Activated CD8-positive, alpha-beta T cell treated with anti-CD3 and anti-CD28 coated beads, Interleukin-2, amount 10 ng/mL, durations not matched to agents 7 days and 5 days (primary cell): ENCODE measurements at regions not wholly inside any gene's neighbourhood (a gene's known extent, or its start where the extent isn't known, plus 50 kb on each side); places are given as distances from the start of the nearest gene placed in this dataset.
"Not testable (repeated sequence)": the region's sequence is repeated elsewhere in the genome, so short reads cannot be mapped to it uniquely, and the experiment has no call there.

Experiments
- ATAC-seq: fragments of 150-1000 bp; cut with Tn5 transposase; one replicate; pipeline ENCODE4 v1.10.0; 2021; ENCODE audit warnings: moderate library complexity
- CTCF ChIA-PET: fragments of 350-600 bp; sonication (Branson Sonifier 250); formaldehyde crosslinking; loops from one replicate; lab custom pipeline; 2021; ENCODE audit warnings: antibody characterized with exemption; lab: Charles Lee
- POLR2A ChIA-PET: fragments of 350-600 bp; sonication (Branson Sonifier 250); formaldehyde crosslinking; loops from one replicate; lab custom pipeline; 2021; ENCODE audit warnings: antibody characterized with exemption; lab: Charles Lee
- DNase-seq: peaks from one replicate; pipeline ENCODE4 v3.0.0-alpha.2; 2020
- H3K27ac Mint-ChIP-seq: one replicate; pipeline ENCODE4 v1.8.0; 2021; ENCODE audit warnings: mild to moderate bottlenecking, mixed read lengths
- H3K27me3 Mint-ChIP-seq: one replicate; pipeline ENCODE4 v1.8.0; 2021; ENCODE audit warnings: low read depth, mixed read lengths
- H3K36me3 Mint-ChIP-seq: one replicate; pipeline ENCODE4 v1.8.0; 2021; ENCODE audit warnings: low read depth, mixed read lengths
- H3K4me1 Mint-ChIP-seq: one replicate; pipeline ENCODE4 v1.8.0; 2021; ENCODE audit warnings: low read depth, mixed read lengths
- H3K4me3 Mint-ChIP-seq: one replicate; pipeline ENCODE4 v1.8.0; 2021; ENCODE audit warnings: mild to moderate bottlenecking, mixed read lengths
- H3K9me3 Mint-ChIP-seq: one replicate; pipeline ENCODE4 v1.8.0; 2022; ENCODE audit warnings: mixed read lengths; ENCODE audit not compliant: insufficient read depth

- POLR2A ChIA-PET: no interaction called here
- Mint-ChIP-seq H3K9me3 (no peaks in the 10 kb centered on the region), H3K27me3 (no peaks in the 10 kb centered on the region), H3K27ac (no peak overlapping the region), H3K4me3 (no peak overlapping the region), H3K4me1 (no peaks in the 10 kb centered on the region), H3K36me3 (no peaks in the 10 kb centered on the region)
- DNase-seq (no peak), ATAC-seq (no peak)
- CTCF ChIA-PET: no interaction called here
Observed at GRCh38 chr2:125979886-125980285, 676.1 kb upstream of the GYPC start.

DNA sequence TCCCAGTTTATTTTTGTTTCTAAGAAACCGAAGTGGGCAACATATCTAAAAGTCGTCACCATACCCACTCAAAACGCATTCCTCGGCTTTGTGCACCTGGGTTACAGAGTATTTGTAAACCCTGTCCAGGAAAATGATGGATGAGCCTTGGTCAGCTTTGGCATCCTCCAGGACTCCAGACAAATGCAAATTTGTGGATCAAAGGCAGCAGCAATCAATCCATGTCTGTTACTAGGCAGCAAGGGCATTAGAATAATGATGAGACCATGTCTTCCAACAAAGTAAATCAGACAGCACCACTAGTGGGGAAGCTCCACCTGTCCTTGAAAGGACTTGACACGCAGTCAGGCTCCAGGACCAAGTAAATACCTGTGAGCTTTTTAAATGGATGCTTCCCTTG is 672.6 kb upstream of the GYPC start:
- CTCF ChIA-PET: no interaction called here
- POLR2A ChIA-PET: no interaction called here
- Mint-ChIP-seq H3K36me3 (no peaks in the 10 kb centered on the region), H3K9me3 (no peaks in the 10 kb centered on the region), H3K27me3 (no peaks in the 10 kb centered on the region), H3K4me1 (no peaks in the 10 kb centered on the region), H3K27ac (no peak overlapping the region), H3K4me3 (no peak overlapping the region)
- ATAC-seq (no peak), DNase-seq (no peak)

DNA sequence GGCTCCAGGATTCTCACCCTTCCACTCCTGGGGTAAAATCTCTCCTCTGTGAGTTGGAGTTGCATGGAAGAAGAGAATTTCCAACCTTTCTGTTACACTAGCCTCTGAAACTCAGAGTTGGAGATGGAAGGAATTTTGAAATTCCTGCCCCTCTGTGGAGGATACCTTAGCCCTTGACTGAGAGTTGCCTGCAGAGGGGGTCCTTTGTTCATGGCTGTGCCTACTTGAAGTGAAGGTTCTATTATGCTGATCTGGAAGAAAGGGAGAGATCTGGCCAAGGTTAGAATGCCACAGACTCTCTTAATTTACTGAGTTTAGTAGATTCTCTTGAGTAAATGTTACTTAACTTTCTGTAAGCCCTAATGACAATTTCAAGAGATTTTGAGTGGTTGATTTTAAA is 626.6 kb upstream of the GYPC start:
- ATAC-seq: no peak
- CTCF ChIA-PET: no interaction called here

DNA sequence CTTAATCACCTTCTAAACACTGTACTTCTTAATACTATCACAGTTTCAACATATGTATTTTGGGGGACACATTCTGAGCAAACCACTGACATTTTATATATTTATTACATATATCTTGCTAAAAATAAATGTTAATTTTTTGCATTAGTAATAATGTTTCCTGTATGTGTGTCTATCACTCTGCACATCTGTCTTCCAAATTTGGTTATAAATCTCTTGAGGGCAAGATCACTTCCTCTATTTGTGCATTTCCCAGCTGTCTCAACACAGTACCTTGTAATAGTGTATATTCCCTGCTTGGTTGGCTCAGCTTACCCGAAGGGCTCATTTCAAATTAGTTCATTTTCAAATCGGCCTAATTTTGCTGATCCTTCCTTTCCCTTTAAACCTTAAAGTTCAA is 617.1 kb upstream of the GYPC start:
- DNase-seq (no peak), ATAC-seq (no peak)
- H3K36me3 Mint-ChIP-seq: no peaks in the 10 kb centered on the region
- H3K9me3 Mint-ChIP-seq: no peaks in the 10 kb centered on the region
- H3K4me3 Mint-ChIP-seq: no peak overlapping the region
- H3K4me1 Mint-ChIP-seq: no peaks in the 10 kb centered on the region
- ChIA-PET POLR2A (no interaction called here), CTCF (no interaction called here)
- H3K27ac Mint-ChIP-seq: no peak overlapping the region
- H3K27me3 Mint-ChIP-seq: no peaks in the 10 kb centered on the region

More for the DNA sequence above, 626.6 kb upstream of the GYPC start:
- Mint-ChIP-seq H3K27me3 (no peaks in the 10 kb centered on the region), H3K4me1 (no peaks in the 10 kb centered on the region), H3K9me3 (peaks cover 3% of the 10 kb centered on the region), H3K27ac (no peak overlapping the region), H3K36me3 (no peaks in the 10 kb centered on the region), H3K4me3 (no peak overlapping the region)
- no peak for DNase-seq
- POLR2A ChIA-PET: no interaction called here

DNA sequence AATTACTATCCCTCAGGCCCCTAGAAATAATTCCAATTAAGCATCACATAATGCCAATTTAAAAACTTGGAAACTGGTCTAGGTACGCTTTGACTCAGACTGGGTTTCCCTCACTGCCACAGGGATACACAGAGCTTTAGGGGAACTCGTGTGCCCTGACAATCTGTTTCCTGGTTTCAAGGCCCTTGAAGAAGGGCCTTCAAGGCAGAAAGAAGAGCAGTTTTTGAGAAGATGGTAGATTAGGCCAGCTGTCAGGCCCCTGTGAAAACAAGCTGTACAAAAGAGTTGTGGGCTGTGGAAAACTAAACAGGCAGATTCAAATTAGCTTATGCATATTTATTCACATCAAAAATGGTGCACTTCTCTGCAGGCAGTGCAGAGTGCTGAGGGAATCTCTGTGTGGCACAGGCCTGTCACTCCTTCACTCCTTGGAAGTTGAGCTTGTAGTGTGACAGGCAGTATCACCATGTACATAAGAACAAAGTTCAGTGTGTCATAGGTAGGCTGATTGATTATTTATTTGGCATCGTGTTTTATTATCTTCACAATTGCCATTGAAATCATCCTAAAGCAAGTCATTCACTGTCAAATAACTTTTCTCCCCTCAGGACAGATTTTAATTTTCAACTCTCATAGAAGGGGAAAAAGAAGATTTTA is 614.4 kb upstream of the GYPC start:
- Mint-ChIP-seq H3K27ac (no peak overlapping the region), H3K4me1 (no peaks in the 10 kb centered on the region), H3K36me3 (no peaks in the 10 kb centered on the region), H3K27me3 (no peaks in the 10 kb centered on the region), H3K9me3 (no peaks in the 10 kb centered on the region), H3K4me3 (no peak overlapping the region)
- ChIA-PET POLR2A (no interaction called here), CTCF (no interaction called here)
- no peak for DNase-seq
- ATAC-seq: no peak

DNA sequence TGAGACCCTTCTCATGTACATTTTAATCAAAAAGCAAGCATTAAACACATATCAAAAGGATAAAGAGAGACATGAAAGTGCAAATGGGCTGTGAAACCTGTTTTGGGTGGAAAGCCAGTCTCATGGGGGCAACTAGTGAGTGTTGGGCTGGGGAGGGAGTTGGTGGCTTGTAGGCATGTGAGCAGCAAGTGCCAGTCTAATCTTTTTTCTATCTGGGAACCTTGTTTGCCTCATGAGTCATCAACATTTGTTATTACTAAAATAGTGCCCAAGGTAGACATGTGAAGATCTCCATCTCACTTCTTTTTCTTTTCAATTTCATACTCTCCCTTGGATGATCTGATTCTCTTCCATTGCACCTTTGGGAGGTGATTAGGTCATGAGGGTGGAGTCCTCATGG is 613.9 kb upstream of the GYPC start:
- CTCF ChIA-PET: no interaction called here
- Mint-ChIP-seq H3K27ac (no peak overlapping the region), H3K36me3 (no peaks in the 10 kb centered on the region), H3K27me3 (no peaks in the 10 kb centered on the region), H3K9me3 (no peaks in the 10 kb centered on the region), H3K4me3 (no peak overlapping the region), H3K4me1 (no peaks in the 10 kb centered on the region)
- POLR2A ChIA-PET: no interaction called here
- ATAC-seq: no peak
- no peak for DNase-seq

DNA sequence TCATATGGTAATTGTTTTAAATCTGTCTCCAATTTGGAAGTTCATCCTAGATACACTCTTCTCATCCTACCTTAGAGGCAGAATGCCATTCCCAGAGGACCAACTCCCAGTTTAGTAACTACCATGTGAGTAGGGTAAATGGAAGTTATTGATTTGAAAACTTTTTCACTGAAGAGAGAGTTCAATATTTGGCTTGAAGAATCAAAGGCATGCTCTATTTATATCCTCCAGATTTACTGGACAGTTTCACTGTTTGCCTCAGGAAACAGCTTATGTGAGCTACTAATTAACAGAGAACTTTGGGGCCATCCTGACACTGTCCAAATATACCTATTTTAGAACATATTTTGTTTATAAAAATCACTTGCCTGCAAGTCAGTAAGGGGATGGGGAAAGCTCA is 607.2 kb upstream of the GYPC start:
- Mint-ChIP-seq H3K9me3 (no peaks in the 10 kb centered on the region), H3K27me3 (no peaks in the 10 kb centered on the region), H3K36me3 (no peaks in the 10 kb centered on the region), H3K4me1 (no peaks in the 10 kb centered on the region), H3K4me3 (no peak overlapping the region), H3K27ac (no peak overlapping the region)
- ATAC-seq: no peak
- POLR2A ChIA-PET: no interaction called here
- CTCF ChIA-PET: no interaction called here
- DNase-seq: no peak

DNA sequence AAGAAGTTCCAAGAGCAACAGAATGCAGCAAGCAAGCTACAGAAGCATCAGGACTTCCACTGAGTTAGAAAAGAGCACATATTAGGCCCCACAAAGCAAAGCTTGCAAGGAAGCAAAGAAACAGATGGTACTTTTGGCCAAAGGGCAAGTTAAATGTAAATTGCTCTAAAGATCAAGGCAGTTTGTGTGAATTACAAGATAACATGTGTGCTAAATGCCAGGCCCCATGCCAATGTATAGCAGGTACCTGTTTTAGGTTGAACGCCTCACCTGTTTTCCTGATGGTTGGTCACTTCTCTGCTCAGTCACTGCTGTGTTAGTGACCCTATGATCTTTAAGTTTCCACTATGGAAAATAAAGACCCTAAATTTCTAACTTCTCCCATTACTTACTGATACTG is 606.5 kb upstream of the GYPC start:
- Mint-ChIP-seq H3K27me3 (no peaks in the 10 kb centered on the region), H3K4me1 (no peaks in the 10 kb centered on the region), H3K36me3 (no peaks in the 10 kb centered on the region), H3K27ac (no peak overlapping the region), H3K4me3 (no peak overlapping the region), H3K9me3 (peaks cover 2% of the 10 kb centered on the region)
- POLR2A ChIA-PET: no interaction called here
- DNase-seq (no peak), ATAC-seq (no peak)
- CTCF ChIA-PET: no interaction called here

GRCh38 chr2:126050991-126051736 is 604.8 kb upstream of the GYPC start:
- Mint-ChIP-seq H3K4me3 (no peak overlapping the region), H3K36me3 (no peaks in the 10 kb centered on the region), H3K4me1 (no peaks in the 10 kb centered on the region), H3K9me3 (peaks cover 4% of the 10 kb centered on the region), H3K27ac (no peak overlapping the region), H3K27me3 (no peaks in the 10 kb centered on the region)
- DNase-seq: no peak
- CTCF ChIA-PET: no interaction called here
- POLR2A ChIA-PET: no interaction called here
- no peak for ATAC-seq

GRCh38 chr2:126051737-126052240 is 604.2 kb upstream of the GYPC start:
- ATAC-seq, CTCF ChIA-PET, H3K36me3 Mint-ChIP-seq, POLR2A ChIA-PET, DNase-seq, H3K27ac Mint-ChIP-seq, H3K4me1 Mint-ChIP-seq, H3K9me3 Mint-ChIP-seq, H3K27me3 Mint-ChIP-seq, H3K4me3 Mint-ChIP-seq: not testable (repeated sequence)

GRCh38 chr2:126059379-126059778 is 596.6 kb upstream of the GYPC start:
- DNase-seq (no peak), ATAC-seq (no peak)
- Mint-ChIP-seq H3K27me3 (no peaks in the 10 kb centered on the region), H3K4me3 (no peak overlapping the region), H3K27ac (no peak overlapping the region), H3K4me1 (no peaks in the 10 kb centered on the region), H3K9me3 (peaks cover 23% of the 10 kb centered on the region), H3K36me3 (no peaks in the 10 kb centered on the region)
- POLR2A ChIA-PET: no interaction called here
- CTCF ChIA-PET: no interaction called here

GRCh38 chr2:126085011-126085795 is 570.8 kb upstream of the GYPC start:
- ATAC-seq (no peak), DNase-seq (no peak)
- H3K4me1 Mint-ChIP-seq: no peaks in the 10 kb centered on the region
- CTCF ChIA-PET: no interaction called here
- no peaks in the 10 kb centered on the region for H3K36me3 Mint-ChIP-seq
- no peaks in the 10 kb centered on the region for H3K9me3 Mint-ChIP-seq
- H3K4me3 Mint-ChIP-seq: no peak overlapping the region
- POLR2A ChIA-PET: no interaction called here
- H3K27ac Mint-ChIP-seq: no peak overlapping the region
- no peaks in the 10 kb centered on the region for H3K27me3 Mint-ChIP-seq
